ENCODE measurements at regions not wholly inside any gene's neighbourhood (a gene's known extent, or its start where the extent isn't known, plus 50 kb on each side); places are given as distances from the start of the nearest gene placed in this dataset.

- Mint-ChIP-seq H3K36me3 (ENCODE audit: low read depth) (no peaks in the 10 kb centered on the region), H3K27me3 (peaks cover 8% of the 10 kb centered on the region), H3K4me3 (no peak overlapping the region), H3K4me1 (ENCODE audit: low read depth) (no peaks in the 10 kb centered on the region), H3K27ac (no peak overlapping the region), H3K9me3 (no peaks in the 10 kb centered on the region)
- ATAC-seq (no peak), DNase-seq (no peak)
- no peak for TF ChIP-seq CTCF (IDR thresholded peaks at IDR 0.05)
- POLR2A ChIA-PET = no interaction called here
- CTCF ChIA-PET = no interaction called here
- intact Hi-C loops (cut with micrococcal nuclease) = no loop called here
These were observed 1358.2 kb upstream of the TMEM132C start for GRCh38 chr12:126908765-126909142.

GRCh38 chr12:126910570-126910969, 1356.4 kb upstream of the TMEM132C start:
- Mint-ChIP-seq H3K9me3 (no peaks in the 10 kb centered on the region), H3K27ac (no peak overlapping the region), H3K27me3 (peaks cover 7% of the 10 kb centered on the region), H3K36me3 (ENCODE audit: low read depth) (no peaks in the 10 kb centered on the region), H3K4me3 (no peak overlapping the region), H3K4me1 (ENCODE audit: low read depth) (no peaks in the 10 kb centered on the region)
- no peak for ATAC-seq
- no peak for TF ChIP-seq CTCF (IDR thresholded peaks at IDR 0.05)
- intact Hi-C loops (cut with micrococcal nuclease) = no loop called here
- ChIA-PET CTCF (no interaction called here), POLR2A (no interaction called here)
- no peak for DNase-seq

GRCh38 chr12:126912111-126912510, 1354.9 kb upstream of the TMEM132C start:
- no peak for ATAC-seq
- no peak for TF ChIP-seq CTCF (IDR thresholded peaks at IDR 0.05)
- Mint-ChIP-seq H3K4me3 (no peak overlapping the region), H3K36me3 (ENCODE audit: low read depth) (no peaks in the 10 kb centered on the region), H3K4me1 (ENCODE audit: low read depth) (no peaks in the 10 kb centered on the region), H3K27ac (no peak overlapping the region), H3K9me3 (no peaks in the 10 kb centered on the region), H3K27me3 (peaks cover 2% of the 10 kb centered on the region)
- ChIA-PET CTCF (no interaction called here), POLR2A (no interaction called here)
- intact Hi-C loops (cut with micrococcal nuclease) = no loop called here
- no peak for DNase-seq

- no peak overlapping the region for H3K4me3 Mint-ChIP-seq
- no peaks in the 10 kb centered on the region for H3K4me1 Mint-ChIP-seq (ENCODE audit: low read depth)
- CTCF ChIA-PET = interaction anchor here (0.7 kb wide), 1 partner anchor 15 kb away, joined by 3 read pairs; no protein-coding TSS in a partner anchor
- no peaks in the 10 kb centered on the region for H3K36me3 Mint-ChIP-seq (ENCODE audit: low read depth)
- H3K27me3 Mint-ChIP-seq = no peaks in the 10 kb centered on the region
- no peak for ATAC-seq
- peaks cover 1% of the 10 kb centered on the region for H3K9me3 Mint-ChIP-seq
- TF ChIP-seq CTCF (IDR thresholded peaks at IDR 0.05) = no peak
- H3K27ac Mint-ChIP-seq = no peak overlapping the region
- intact Hi-C loops (cut with micrococcal nuclease) = no loop called here
- POLR2A ChIA-PET = no interaction called here
- no peak for DNase-seq
These were observed 1352.7 kb upstream of the TMEM132C start for GRCh38 chr12:126914170-126914793.

- no peak for TF ChIP-seq CTCF (IDR thresholded peaks at IDR 0.05)
- no peak overlapping the region for H3K27ac Mint-ChIP-seq
- no peak overlapping the region for H3K4me3 Mint-ChIP-seq
- H3K36me3 Mint-ChIP-seq (ENCODE audit: low read depth) = no peaks in the 10 kb centered on the region
- POLR2A ChIA-PET = no interaction called here
- no peak for DNase-seq
- no peak for ATAC-seq
- H3K9me3 Mint-ChIP-seq = peaks cover 1% of the 10 kb centered on the region
- no peaks in the 10 kb centered on the region for H3K4me1 Mint-ChIP-seq (ENCODE audit: low read depth)
- no peaks in the 10 kb centered on the region for H3K27me3 Mint-ChIP-seq
- intact Hi-C loops (cut with micrococcal nuclease) = no loop called here
- CTCF ChIA-PET = no interaction called here
These were observed 1351.7 kb upstream of the TMEM132C start for GRCh38 chr12:126915309-126915708.
